ENCODE measurements at regions not wholly inside any gene's neighbourhood (a gene's known extent, or its start where the extent isn't known, plus 50 kb on each side); places are given as distances from the start of the nearest gene placed in this dataset.

- H3K36me3 ChIP-seq (ENCODE audit: control insufficient read depth in 2 of 2, extremely low read depth in 1 of 2, insufficient read depth in 2 of 2, low read length in 2 of 2): no peaks in the 10 kb centered on the region
- dilution Hi-C loops (cut with MboI; ENCODE audit: extremely low pct_ligation_motif_present, low sequenced_read_pairs) (no loop called here), intact Hi-C loops (cut with micrococcal nuclease) (no loop called here)
- no peak overlapping the region for H3K4me3 ChIP-seq (replicated peaks in 1 of 3; ENCODE audit: insufficient read depth in 1 of 3, low read depth in 1 of 3, low read length in 3 of 3)
- H3K4me2 ChIP-seq (ENCODE audit: insufficient read depth, low read length): no peak overlapping the region
- H3K27ac ChIP-seq (ENCODE audit: insufficient read depth, low read depth, low read length): no peak overlapping the region
- POLR2A ChIA-PET: no interaction called here
- no peak overlapping the region for H2AFZ ChIP-seq (ENCODE audit: low read depth, low read length)
- no TSS peak for BruUV-seq (replicated peaks)
- no peaks in the 10 kb centered on the region for H3K9me1 ChIP-seq (replicated peaks; ENCODE audit: control insufficient read depth, extremely low read depth, insufficient read depth, low read length)
- TF ChIP-seq, protein P1, sequence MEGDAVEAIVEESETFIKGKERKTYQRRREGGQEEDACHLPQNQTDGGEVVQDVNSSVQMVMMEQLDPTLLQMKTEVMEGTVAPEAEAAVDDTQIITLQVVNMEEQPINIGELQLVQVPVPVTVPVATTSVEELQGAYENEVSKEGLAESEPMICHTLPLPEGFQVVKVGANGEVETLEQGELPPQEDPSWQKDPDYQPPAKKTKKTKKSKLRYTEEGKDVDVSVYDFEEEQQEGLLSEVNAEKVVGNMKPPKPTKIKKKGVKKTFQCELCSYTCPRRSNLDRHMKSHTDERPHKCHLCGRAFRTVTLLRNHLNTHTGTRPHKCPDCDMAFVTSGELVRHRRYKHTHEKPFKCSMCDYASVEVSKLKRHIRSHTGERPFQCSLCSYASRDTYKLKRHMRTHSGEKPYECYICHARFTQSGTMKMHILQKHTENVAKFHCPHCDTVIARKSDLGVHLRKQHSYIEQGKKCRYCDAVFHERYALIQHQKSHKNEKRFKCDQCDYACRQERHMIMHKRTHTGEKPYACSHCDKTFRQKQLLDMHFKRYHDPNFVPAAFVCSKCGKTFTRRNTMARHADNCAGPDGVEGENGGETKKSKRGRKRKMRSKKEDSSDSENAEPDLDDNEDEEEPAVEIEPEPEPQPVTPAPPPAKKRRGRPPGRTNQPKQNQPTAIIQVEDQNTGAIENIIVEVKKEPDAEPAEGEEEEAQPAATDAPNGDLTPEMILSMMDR (IDR thresholded peaks at IDR 0.05; ENCODE audit: extremely low read depth in 1 of 2, insufficient read depth in 1 of 2, low read depth in 1 of 2, low read length in 2 of 2): no peak
- TF ChIP-seq MYC (IDR thresholded peaks at IDR 0.05; ENCODE audit: low read depth, low read length) (no peak), POLR2A (IDR thresholded peaks at IDR 0.05; ENCODE audit: low read depth, low read length) (no peak), MAX (IDR thresholded peaks at IDR 0.05; ENCODE audit: insufficient read depth, insufficient read length) (no peak), EZH2 (IDR thresholded peaks at IDR 0.05; ENCODE audit: borderline replicate concordance, low read depth, low read length, severe bottlenecking) (no peak), JUN (IDR thresholded peaks at IDR 0.05; ENCODE audit: borderline replicate concordance, insufficient read depth, insufficient read length, low read depth) (no peak), FOS (IDR thresholded peaks at IDR 0.05; ENCODE audit: borderline replicate concordance, insufficient read depth, low read length) (no peak), GATA2 (IDR thresholded peaks at IDR 0.05; ENCODE audit: insufficient read depth, insufficient read length, low read depth, low read length) (no peak), POLR2AphosphoS5 (IDR thresholded peaks at IDR 0.05; ENCODE audit: insufficient read depth, low read depth, low read length) (no peak)
- H3K4me1 ChIP-seq (ENCODE audit: control insufficient read depth, extremely low read depth, insufficient read depth, low read length): no peaks in the 10 kb centered on the region
- H4K20me1 ChIP-seq (replicated peaks; ENCODE audit: control insufficient read depth, extremely low read depth, insufficient read depth, low read length): no peaks in the 10 kb centered on the region
- H3K27me3 ChIP-seq (ENCODE audit: control insufficient read depth in 2 of 2, insufficient read depth in 2 of 2, low read length in 2 of 2): no peaks in the 10 kb centered on the region
- no peaks in the 10 kb centered on the region for H3K9me3 ChIP-seq (replicated peaks; ENCODE audit: control insufficient read depth, insufficient read depth, low read length)
- CTCF ChIA-PET: interaction anchor here (0.8 to 2.0 kb wide), 4 partner anchors 10 to 902 kb away, joined by 3 to 6 read pairs (median 5); no protein-coding TSS in a partner anchor
- DNase-seq (ENCODE audit: low read depth, low spot score) (no peak), FAIRE-seq (no peak)
- H3K9ac ChIP-seq (replicated peaks; ENCODE audit: extremely low read depth, insufficient read depth, low read length): no peak overlapping the region
- H3K79me2 ChIP-seq (ENCODE audit: control insufficient read depth, insufficient read depth, low read length): no peaks in the 10 kb centered on the region
These were observed 681.4 kb downstream of the NR2F1-AS1 start for GRCh38 chr5:92899611-92900010.

All from endothelial cell of umbilical vein (primary cell).